ENCODE measurements at regions not wholly inside any gene's neighbourhood (a gene's known extent, or its start where the extent isn't known, plus 50 kb on each side); places are given as distances from the start of the nearest gene placed in this dataset.

- Histone ChIP-seq H2BK15ac (ENCODE audit: low read length) (no peak overlapping the region), H3K4me1 (ENCODE audit: control insufficient read depth in 2 of 2, insufficient read depth in 1 of 2, low read depth in 1 of 2, low read length in 2 of 2) (no peaks in the 10 kb centered on the region), H3K4me2 (ENCODE audit: insufficient read depth, low read length, poor library complexity, severe bottlenecking) (no peak overlapping the region), H2AFZ (ENCODE audit: low read length) (no peak overlapping the region), H3K79me1 (ENCODE audit: low read depth, low read length) (no peaks in the 10 kb centered on the region), H3K14ac (ENCODE audit: low read length) (no peak overlapping the region), H3K9me3 (replicated peaks in 1 of 2; ENCODE audit: control insufficient read depth in 2 of 2, insufficient read depth in 1 of 2, low read depth in 1 of 2, low read length in 2 of 2) (peaks cover 0 to 2% of the 10 kb centered on the region in 2 donors), H4K8ac (ENCODE audit: low read depth, low read length) (no peak overlapping the region), H3K36me3 (replicated peaks in 1 of 2; ENCODE audit: control insufficient read depth in 2 of 2, insufficient read depth in 2 of 2, low read length in 2 of 2) (no peaks in the 10 kb centered on the region), H2BK120ac (ENCODE audit: low read depth, low read length) (no peak overlapping the region), H3K27me3 (ENCODE audit: control insufficient read depth in 3 of 3, insufficient read depth in 3 of 3, low read depth in 1 of 3, low read length in 3 of 3) (peaks cover 0 to 2% (median 0%) of the 10 kb centered on the region in 3 experiments), H4K91ac (ENCODE audit: low read depth, low read length, poor library complexity) (no peak overlapping the region), H2BK12ac (ENCODE audit: low read length) (no peak overlapping the region), H3K4ac (ENCODE audit: low read length) (no peak overlapping the region), H3K4me3 (ENCODE audit: low read length in 2 of 2) (no peak overlapping the region), H3K18ac (ENCODE audit: low read length) (no peak overlapping the region), H2AK5ac (ENCODE audit: low read depth, low read length) (no peak overlapping the region), H2BK5ac (ENCODE audit: low read length) (no peak overlapping the region), H3K27ac (replicated peaks; ENCODE audit: low read length) (no peak overlapping the region), H3K23ac (ENCODE audit: low read depth, low read length, poor library complexity) (no peak overlapping the region), H3K9ac (ENCODE audit: low read depth, low read length, poor library complexity) (no peak overlapping the region)
- WGBS, 2 donors (ENCODE audit: extremely low coverage in 2 of 2, insufficient read length in 2 of 2, insufficient replicate concordance in 1 of 2): no CpG with 5 or more reads among the region's 1 CpG
- no peak for DNase-seq (ENCODE audit: low spot score)
Observed at GRCh38 chr10:44635176-44635575, 250.3 kb upstream of the CXCL12 start.

GRCh38 chr10:44636625-44637024, 251.7 kb upstream of the CXCL12 start:
- no peak overlapping the region for H4K8ac ChIP-seq (ENCODE audit: low read depth, low read length)
- no peak overlapping the region for H3K18ac ChIP-seq (ENCODE audit: low read length)
- no peak overlapping the region for H3K9ac ChIP-seq (ENCODE audit: low read depth, low read length, poor library complexity)
- peaks cover 0 to 2% of the 10 kb centered on the region in 2 donors for H3K9me3 ChIP-seq (replicated peaks in 1 of 2; ENCODE audit: control insufficient read depth in 2 of 2, insufficient read depth in 1 of 2, low read depth in 1 of 2, low read length in 2 of 2)
- H2AFZ ChIP-seq (ENCODE audit: low read length): no peak overlapping the region
- no peaks in the 10 kb centered on the region for H3K79me1 ChIP-seq (ENCODE audit: low read depth, low read length)
- H3K36me3 ChIP-seq (replicated peaks in 1 of 2; ENCODE audit: control insufficient read depth in 2 of 2, insufficient read depth in 2 of 2, low read length in 2 of 2): no peaks in the 10 kb centered on the region
- no peak overlapping the region for H3K4ac ChIP-seq (ENCODE audit: low read length)
- no peak for DNase-seq (ENCODE audit: low spot score)
- H3K4me2 ChIP-seq (ENCODE audit: insufficient read depth, low read length, poor library complexity, severe bottlenecking): no peak overlapping the region
- H2BK120ac ChIP-seq (ENCODE audit: low read depth, low read length): no peak overlapping the region
- no peak overlapping the region for H3K4me3 ChIP-seq (ENCODE audit: low read length in 2 of 2)
- no peak overlapping the region for H4K91ac ChIP-seq (ENCODE audit: low read depth, low read length, poor library complexity)
- H2AK5ac ChIP-seq (ENCODE audit: low read depth, low read length): no peak overlapping the region
- no peaks in the 10 kb centered on the region for H3K27me3 ChIP-seq (ENCODE audit: control insufficient read depth in 3 of 3, insufficient read depth in 3 of 3, low read depth in 1 of 3, low read length in 3 of 3)
- H2BK15ac ChIP-seq (ENCODE audit: low read length): no peak overlapping the region
- H2BK12ac ChIP-seq (ENCODE audit: low read length): no peak overlapping the region
- no CpG with 5 or more reads among the region's 3 CpGs for WGBS, 2 donors (ENCODE audit: extremely low coverage in 2 of 2, insufficient read length in 2 of 2, insufficient replicate concordance in 1 of 2)
- H2BK5ac ChIP-seq (ENCODE audit: low read length): no peak overlapping the region
- H3K4me1 ChIP-seq (ENCODE audit: control insufficient read depth in 2 of 2, insufficient read depth in 1 of 2, low read depth in 1 of 2, low read length in 2 of 2): no peaks in the 10 kb centered on the region
- H3K14ac ChIP-seq (ENCODE audit: low read length): no peak overlapping the region
- no peak overlapping the region for H3K23ac ChIP-seq (ENCODE audit: low read depth, low read length, poor library complexity)
- no peak overlapping the region for H3K27ac ChIP-seq (replicated peaks; ENCODE audit: low read length)

GRCh38 chr10:44640429-44640828, 255.5 kb upstream of the CXCL12 start:
- Histone ChIP-seq H3K36me3 (replicated peaks in 1 of 2; ENCODE audit: control insufficient read depth in 2 of 2, insufficient read depth in 2 of 2, low read length in 2 of 2) (no peaks in the 10 kb centered on the region), H3K14ac (ENCODE audit: low read length) (no peak overlapping the region), H2BK15ac (ENCODE audit: low read length) (no peak overlapping the region), H3K27me3 (ENCODE audit: control insufficient read depth in 3 of 3, insufficient read depth in 3 of 3, low read depth in 1 of 3, low read length in 3 of 3) (no peaks in the 10 kb centered on the region), H2BK12ac (ENCODE audit: low read length) (no peak overlapping the region), H3K4me2 (ENCODE audit: insufficient read depth, low read length, poor library complexity, severe bottlenecking) (no peak overlapping the region), H2BK5ac (ENCODE audit: low read length) (no peak overlapping the region), H2AFZ (ENCODE audit: low read length) (no peak overlapping the region), H3K4me1 (ENCODE audit: control insufficient read depth in 2 of 2, insufficient read depth in 1 of 2, low read depth in 1 of 2, low read length in 2 of 2) (no peaks in the 10 kb centered on the region), H3K9me3 (replicated peaks in 1 of 2; ENCODE audit: control insufficient read depth in 2 of 2, insufficient read depth in 1 of 2, low read depth in 1 of 2, low read length in 2 of 2) (peaks cover 0 to 2% of the 10 kb centered on the region in 2 donors), H3K4ac (ENCODE audit: low read length) (no peak overlapping the region), H3K4me3 (ENCODE audit: low read length in 2 of 2) (no peak overlapping the region), H4K8ac (ENCODE audit: low read depth, low read length) (no peak overlapping the region), H3K9ac (ENCODE audit: low read depth, low read length, poor library complexity) (no peak overlapping the region), H4K91ac (ENCODE audit: low read depth, low read length, poor library complexity) (no peak overlapping the region), H3K79me1 (ENCODE audit: low read depth, low read length) (no peaks in the 10 kb centered on the region), H2BK120ac (ENCODE audit: low read depth, low read length) (no peak overlapping the region), H2AK5ac (ENCODE audit: low read depth, low read length) (no peak overlapping the region), H3K27ac (replicated peaks; ENCODE audit: low read length) (no peak overlapping the region), H3K23ac (ENCODE audit: low read depth, low read length, poor library complexity) (no peak overlapping the region), H3K18ac (ENCODE audit: low read length) (no peak overlapping the region)
- no CpG with 5 or more reads among the region's 7 CpGs for WGBS, 2 donors (ENCODE audit: extremely low coverage in 2 of 2, insufficient read length in 2 of 2, insufficient replicate concordance in 1 of 2)
- DNase-seq (ENCODE audit: low spot score): no peak

GRCh38 chr10:44647473-44647872, 262.6 kb upstream of the CXCL12 start:
- Histone ChIP-seq H3K9ac (ENCODE audit: low read depth, low read length, poor library complexity) (no peak overlapping the region), H3K4me3 (ENCODE audit: low read length in 2 of 2) (no peak overlapping the region), H3K27me3 (ENCODE audit: control insufficient read depth in 3 of 3, insufficient read depth in 3 of 3, low read depth in 1 of 3, low read length in 3 of 3) (no peaks in the 10 kb centered on the region), H3K14ac (ENCODE audit: low read length) (no peak overlapping the region), H2BK12ac (ENCODE audit: low read length) (no peak overlapping the region), H3K18ac (ENCODE audit: low read length) (no peak overlapping the region), H2AK5ac (ENCODE audit: low read depth, low read length) (no peak overlapping the region), H3K9me3 (replicated peaks in 1 of 2; ENCODE audit: control insufficient read depth in 2 of 2, insufficient read depth in 1 of 2, low read depth in 1 of 2, low read length in 2 of 2) (no peaks in the 10 kb centered on the region), H3K23ac (ENCODE audit: low read depth, low read length, poor library complexity) (no peak overlapping the region), H3K79me1 (ENCODE audit: low read depth, low read length) (no peaks in the 10 kb centered on the region), H3K27ac (replicated peaks; ENCODE audit: low read length) (no peak overlapping the region), H2BK15ac (ENCODE audit: low read length) (no peak overlapping the region), H2AFZ (ENCODE audit: low read length) (no peak overlapping the region), H4K8ac (ENCODE audit: low read depth, low read length) (no peak overlapping the region), H2BK5ac (ENCODE audit: low read length) (no peak overlapping the region), H4K91ac (ENCODE audit: low read depth, low read length, poor library complexity) (no peak overlapping the region), H2BK120ac (ENCODE audit: low read depth, low read length) (no peak overlapping the region), H3K4me2 (ENCODE audit: insufficient read depth, low read length, poor library complexity, severe bottlenecking) (no peak overlapping the region), H3K36me3 (replicated peaks in 1 of 2; ENCODE audit: control insufficient read depth in 2 of 2, insufficient read depth in 2 of 2, low read length in 2 of 2) (no peaks in the 10 kb centered on the region), H3K4me1 (ENCODE audit: control insufficient read depth in 2 of 2, insufficient read depth in 1 of 2, low read depth in 1 of 2, low read length in 2 of 2) (no peaks in the 10 kb centered on the region), H3K4ac (ENCODE audit: low read length) (no peak overlapping the region)
- no peak for DNase-seq (ENCODE audit: low spot score)
- WGBS, 2 donors (ENCODE audit: extremely low coverage in 2 of 2, insufficient read length in 2 of 2, insufficient replicate concordance in 1 of 2): no CpG with 5 or more reads among the region's 2 CpGs

All from neuronal stem cell (in vitro differentiated cells).